SU-DHL-6 (cell line): ENCODE measurements at regions not wholly inside any gene's neighbourhood (a gene's known extent, or its start where the extent isn't known, plus 50 kb on each side); places are given as distances from the start of the nearest gene placed in this dataset.

ENCODE experiments used
- EZH2phosphoT487 ChIP-seq: fragments of 200-600 bp; sonication (generic), shearing (Covaris generic); conservative IDR thresholded peaks from 2 replicates; pipeline ENCODE4 v1.6.1; 2018; ENCODE audit warnings: mild to moderate bottlenecking, antibody characterized with exemption, low read length, moderate library complexity, mixed read lengths
- TF ChIP-seq, protein P1 (sequence below): fragments of 200-600 bp; sonication (generic); IDR thresholded peaks from one replicate; pipeline ENCODE4 v1.5.1; 2017; ENCODE audit warnings: antibody characterized with exemption, mild to moderate bottlenecking, low read length, moderate library complexity; ENCODE audit not compliant: insufficient read depth, poor library complexity, severe bottlenecking

GRCh38 chr17:36721560-36722120, 120.3 kb downstream of the MRM1 start:
- TF ChIP-seq, protein P1, sequence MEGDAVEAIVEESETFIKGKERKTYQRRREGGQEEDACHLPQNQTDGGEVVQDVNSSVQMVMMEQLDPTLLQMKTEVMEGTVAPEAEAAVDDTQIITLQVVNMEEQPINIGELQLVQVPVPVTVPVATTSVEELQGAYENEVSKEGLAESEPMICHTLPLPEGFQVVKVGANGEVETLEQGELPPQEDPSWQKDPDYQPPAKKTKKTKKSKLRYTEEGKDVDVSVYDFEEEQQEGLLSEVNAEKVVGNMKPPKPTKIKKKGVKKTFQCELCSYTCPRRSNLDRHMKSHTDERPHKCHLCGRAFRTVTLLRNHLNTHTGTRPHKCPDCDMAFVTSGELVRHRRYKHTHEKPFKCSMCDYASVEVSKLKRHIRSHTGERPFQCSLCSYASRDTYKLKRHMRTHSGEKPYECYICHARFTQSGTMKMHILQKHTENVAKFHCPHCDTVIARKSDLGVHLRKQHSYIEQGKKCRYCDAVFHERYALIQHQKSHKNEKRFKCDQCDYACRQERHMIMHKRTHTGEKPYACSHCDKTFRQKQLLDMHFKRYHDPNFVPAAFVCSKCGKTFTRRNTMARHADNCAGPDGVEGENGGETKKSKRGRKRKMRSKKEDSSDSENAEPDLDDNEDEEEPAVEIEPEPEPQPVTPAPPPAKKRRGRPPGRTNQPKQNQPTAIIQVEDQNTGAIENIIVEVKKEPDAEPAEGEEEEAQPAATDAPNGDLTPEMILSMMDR: no peak
- TF ChIP-seq EZH2phosphoT487: no peak
